Right lobe of liver (tissue), 4 donors: ENCODE measurements at regions not wholly inside any gene's neighbourhood (a gene's known extent, or its start where the extent isn't known, plus 50 kb on each side); places are given as distances from the start of the nearest gene placed in this dataset.

Experiments used
- POLR2A ChIP-seq: fragments of 450-650 bp; IDR thresholded peaks from one replicate; pipeline ENCODE4 v1.6.1; 2017; ENCODE audit warnings: antibody characterized with exemption, mild to moderate bottlenecking
- TF ChIP-seq, protein P1 (sequence below), 4 donors: fragments of 200-600 bp in 3 of 4; fragments of 450-650 bp in 1 of 4; IDR thresholded peaks; one replicate each; pipeline versions ENCODE4 v1.5.1 to v1.8.0; 2016 to 2022; ENCODE audit warnings: antibody characterized with exemption in 4 of 4, mild to moderate bottlenecking in 2 of 4
- donor health status: DM: no; HTN: no; CAD: no.
- donor health status: DM: no; HTN: no; CAD: no.
- donor health status: DM: no; HTN: yes; CAD: no.

DNA sequence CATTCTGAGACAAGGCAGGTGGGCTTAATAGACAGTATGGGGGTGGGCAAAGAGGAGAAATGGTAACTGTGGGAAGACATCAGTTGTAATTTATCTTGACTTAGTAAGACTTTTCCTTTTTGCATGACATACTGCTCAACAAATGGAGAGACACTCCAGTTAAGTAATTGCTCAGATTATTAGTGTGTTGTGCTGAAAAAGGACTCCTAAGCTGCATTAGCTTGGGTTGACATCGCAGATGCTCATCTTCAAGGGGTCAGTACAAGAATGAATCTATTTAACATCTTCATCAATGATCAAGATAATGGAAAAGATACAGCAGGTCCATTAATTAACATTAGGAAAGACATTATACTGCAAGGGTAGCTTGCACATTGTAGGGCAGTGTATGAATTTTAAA, 181.1 kb upstream of the ELAVL2 start:
- TF ChIP-seq POLR2A, result no peak
- TF ChIP-seq, protein P1, sequence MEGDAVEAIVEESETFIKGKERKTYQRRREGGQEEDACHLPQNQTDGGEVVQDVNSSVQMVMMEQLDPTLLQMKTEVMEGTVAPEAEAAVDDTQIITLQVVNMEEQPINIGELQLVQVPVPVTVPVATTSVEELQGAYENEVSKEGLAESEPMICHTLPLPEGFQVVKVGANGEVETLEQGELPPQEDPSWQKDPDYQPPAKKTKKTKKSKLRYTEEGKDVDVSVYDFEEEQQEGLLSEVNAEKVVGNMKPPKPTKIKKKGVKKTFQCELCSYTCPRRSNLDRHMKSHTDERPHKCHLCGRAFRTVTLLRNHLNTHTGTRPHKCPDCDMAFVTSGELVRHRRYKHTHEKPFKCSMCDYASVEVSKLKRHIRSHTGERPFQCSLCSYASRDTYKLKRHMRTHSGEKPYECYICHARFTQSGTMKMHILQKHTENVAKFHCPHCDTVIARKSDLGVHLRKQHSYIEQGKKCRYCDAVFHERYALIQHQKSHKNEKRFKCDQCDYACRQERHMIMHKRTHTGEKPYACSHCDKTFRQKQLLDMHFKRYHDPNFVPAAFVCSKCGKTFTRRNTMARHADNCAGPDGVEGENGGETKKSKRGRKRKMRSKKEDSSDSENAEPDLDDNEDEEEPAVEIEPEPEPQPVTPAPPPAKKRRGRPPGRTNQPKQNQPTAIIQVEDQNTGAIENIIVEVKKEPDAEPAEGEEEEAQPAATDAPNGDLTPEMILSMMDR (IDR thresholded peaks at IDR 0.05), result no peak
